GM18907 (cell line): ENCODE measurements at regions not wholly inside any gene's neighbourhood (a gene's known extent, or its start where the extent isn't known, plus 50 kb on each side); places are given as distances from the start of the nearest gene placed in this dataset.
"Not testable (repeated sequence)": the region's sequence is repeated elsewhere in the genome, so short reads cannot be mapped to it uniquely, and the experiment has no call there.

ENCODE experiments used
- ATAC-seq: cut with Tn5 transposase; IDR thresholded peaks from one replicate; pipeline ENCODE4 v1.9.1; 2021; ENCODE audit warnings: mild to moderate bottlenecking, moderate library complexity; ENCODE audit not compliant: unreplicated experiment

DNA sequence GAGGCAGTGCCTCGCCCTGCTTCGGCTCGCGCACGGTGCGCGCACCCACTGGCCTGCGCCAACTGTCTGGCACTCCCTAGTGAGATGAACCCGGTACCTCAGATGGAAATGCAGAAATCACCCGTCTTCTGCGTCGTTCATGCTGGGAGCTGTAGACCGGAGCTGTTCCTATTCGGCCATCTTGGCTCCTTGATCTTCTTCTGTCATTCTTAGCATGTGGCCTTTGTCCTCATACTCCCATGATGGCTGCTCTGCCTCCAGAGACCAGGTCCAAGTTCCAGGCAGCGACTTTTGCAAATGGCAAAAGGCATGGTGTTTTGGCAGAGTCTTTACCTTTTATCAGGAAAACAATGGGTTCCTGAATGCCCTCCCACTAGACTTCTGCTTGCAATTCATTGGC lies 102.6 kb upstream of the SKOR2 start:
- ATAC-seq: not testable (repeated sequence)

- no peak for ATAC-seq
Measured at GRCh38 chr18:47346016-47346415, 94.6 kb upstream of the SKOR2 start.

GRCh38 chr18:47345291-47345690 lies 93.8 kb upstream of the SKOR2 start:
- ATAC-seq: no peak

GRCh38 chr18:47343291-47343690 lies 91.8 kb upstream of the SKOR2 start:
- ATAC-seq: no peak

DNA sequence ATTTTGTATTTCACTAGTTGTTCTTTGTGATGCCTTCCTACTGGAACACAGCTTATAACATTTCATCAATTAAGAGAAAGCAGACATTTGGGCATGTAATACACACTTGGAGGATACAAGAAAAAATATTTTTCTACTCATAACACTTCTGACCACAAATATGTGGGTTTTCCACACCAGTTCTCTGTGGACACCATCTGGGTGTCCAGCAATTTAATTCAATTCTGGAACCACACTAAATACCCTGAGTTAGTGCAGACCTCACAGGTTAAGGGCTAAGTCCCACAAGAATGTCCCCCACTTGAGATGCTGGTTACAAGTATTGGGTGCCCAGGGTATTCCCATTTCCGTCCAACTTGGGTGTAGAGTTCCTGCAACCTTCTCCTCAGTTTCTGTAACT lies 91.1 kb upstream of the SKOR2 start:
- ATAC-seq: no peak

DNA sequence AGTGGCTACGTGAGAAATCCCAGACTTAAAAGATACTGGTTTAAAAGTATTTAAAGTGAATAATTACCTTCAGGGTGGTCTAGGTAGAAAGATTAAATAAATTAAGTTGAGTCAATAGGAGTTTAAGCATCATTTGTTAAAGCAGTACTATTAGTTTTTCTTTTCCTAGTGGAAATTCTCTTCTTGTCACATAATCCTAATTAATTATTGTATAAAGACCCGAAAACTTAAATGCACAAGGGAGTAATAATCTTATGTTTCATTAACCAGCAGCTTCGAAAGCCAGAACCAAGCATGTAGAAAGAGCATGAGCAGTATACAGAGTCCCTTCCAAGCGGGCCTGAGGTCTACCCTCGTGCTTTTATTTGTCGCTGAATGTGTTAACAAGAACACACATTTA lies 90.2 kb upstream of the SKOR2 start:
- ATAC-seq: no peak

DNA sequence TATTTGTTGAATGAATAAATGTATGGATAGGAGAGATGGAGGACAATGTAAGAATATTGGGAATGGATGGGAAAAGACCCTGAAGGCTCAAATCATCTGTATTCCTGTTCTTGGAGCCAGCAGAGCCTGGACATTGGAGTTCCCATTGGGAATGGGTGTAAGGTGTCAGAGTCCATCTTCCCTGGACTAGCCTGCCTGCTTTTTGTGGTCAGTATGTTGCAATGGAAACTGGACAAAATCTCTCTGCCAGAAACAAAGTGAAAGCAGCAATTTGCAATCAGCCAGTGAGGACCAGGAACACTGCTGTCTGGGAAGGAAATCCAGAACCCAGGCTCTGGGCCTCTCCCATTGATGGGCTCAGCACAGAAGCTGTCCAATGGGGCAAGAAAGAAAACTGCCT lies 83.5 kb upstream of the SKOR2 start:
- no peak for ATAC-seq

DNA sequence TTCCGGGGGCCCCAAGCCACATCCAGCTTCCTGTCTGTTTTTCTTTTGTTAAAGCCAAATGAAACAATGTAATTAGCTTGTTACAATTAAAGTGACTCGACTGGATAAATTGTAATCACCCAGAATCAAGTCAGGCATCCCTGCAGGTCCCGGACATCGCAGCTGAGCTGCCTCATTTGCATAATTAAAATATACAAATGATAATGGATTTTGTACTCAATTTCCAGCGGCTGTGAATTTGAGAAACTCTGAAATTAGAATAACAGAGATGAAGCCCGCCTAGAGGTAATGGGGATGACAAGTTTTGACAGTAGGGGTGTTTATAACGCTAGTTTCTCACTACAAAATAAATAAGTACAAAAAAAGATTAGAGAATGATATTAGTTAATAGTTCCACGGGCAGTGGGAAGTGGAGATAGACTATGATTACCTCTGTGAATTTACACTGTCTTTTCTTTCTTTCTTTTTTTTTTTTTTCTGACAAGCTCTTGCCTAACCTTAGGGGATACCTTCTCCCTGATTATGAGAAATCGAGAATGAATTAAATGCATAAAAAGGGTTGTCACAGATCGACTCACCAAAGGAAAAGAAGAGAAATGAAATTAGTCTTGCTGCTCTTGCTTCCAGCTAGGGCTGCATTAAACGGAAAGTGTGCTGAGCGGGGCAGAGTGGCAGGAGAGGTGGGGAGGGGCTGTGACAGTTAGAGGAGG lies 82.6 kb upstream of the SKOR2 start:
- no peak for ATAC-seq

GRCh38 chr18:47331641-47332040 lies 80.2 kb upstream of the SKOR2 start:
- ATAC-seq: no peak

- no peak for ATAC-seq
Measured at GRCh38 chr18:47331026-47331425, 79.6 kb upstream of the SKOR2 start.

DNA sequence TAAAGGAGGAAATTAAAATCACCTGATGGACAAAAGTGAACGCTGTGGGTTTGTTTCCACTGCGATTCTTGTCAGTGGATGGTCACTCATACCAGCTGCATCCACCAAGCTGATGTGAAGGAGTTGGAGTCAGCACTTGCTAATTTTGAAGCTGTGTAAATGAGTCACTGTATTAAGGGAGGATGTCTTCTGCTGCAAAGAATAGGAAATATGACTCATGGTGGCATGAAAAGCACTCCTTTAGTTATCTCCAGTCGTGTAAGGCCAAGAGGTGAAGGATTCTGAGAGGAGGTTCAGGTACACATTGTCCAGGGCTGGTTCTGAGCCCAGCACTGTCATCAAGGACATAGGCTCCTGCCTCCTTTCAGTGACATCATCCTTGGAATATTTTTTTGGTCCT lies 71.7 kb upstream of the SKOR2 start:
- no peak for ATAC-seq

GRCh38 chr18:47321815-47322214 lies 70.4 kb upstream of the SKOR2 start:
- ATAC-seq: no peak

DNA sequence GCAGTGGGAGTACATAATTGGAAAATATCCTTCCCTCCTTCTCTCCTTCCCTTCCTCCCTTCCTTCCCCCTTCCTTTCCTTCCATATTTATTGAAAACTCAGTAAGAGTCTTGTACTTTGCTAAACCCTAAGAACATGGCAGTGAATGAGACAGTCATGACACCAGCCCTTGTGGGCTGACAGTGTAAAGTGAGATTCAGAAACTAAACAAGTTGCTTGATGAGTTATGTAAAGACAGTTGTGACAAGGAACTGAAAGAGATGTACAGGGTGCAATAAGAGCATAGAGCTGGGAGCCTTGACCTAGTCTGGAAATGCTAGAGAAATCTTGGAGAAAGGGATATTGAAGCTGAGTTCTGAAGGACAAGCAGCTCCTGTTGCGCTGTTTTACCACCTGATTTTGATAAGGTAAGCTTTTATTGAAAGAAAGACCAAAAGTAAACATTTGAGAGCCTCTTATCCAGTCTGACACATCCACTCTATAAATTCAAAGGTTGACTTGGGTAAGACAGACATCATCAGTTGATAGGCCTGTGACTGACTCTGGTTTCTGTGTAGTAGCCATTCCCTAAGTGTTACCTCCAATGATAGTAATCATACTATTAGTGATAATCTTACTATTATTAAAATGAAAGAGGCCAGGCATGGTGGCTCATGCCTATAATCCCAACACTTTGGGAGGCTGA lies 66.5 kb upstream of the SKOR2 start:
- no peak for ATAC-seq

DNA sequence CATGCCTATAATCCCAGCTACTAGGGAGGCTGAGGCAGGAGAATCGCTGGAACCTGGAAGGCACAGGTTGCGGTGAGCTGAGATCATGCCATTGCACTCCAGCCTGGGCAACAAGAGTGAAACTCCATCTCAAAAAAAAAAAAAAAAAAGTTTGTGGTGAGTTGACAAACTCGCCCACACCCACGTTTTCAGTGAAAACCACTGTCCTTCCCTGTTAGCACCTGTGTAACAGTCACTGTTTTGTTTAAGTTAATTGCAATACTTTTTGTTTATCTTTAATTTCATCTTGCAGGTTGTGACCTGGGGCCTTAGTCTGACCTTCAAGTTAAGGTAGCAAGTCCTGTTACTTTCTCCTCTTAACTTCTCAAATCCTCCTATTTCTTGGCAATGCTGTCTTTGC lies 65.5 kb upstream of the SKOR2 start:
- no peak for ATAC-seq

GRCh38 chr18:47313901-47314300 lies 62.4 kb upstream of the SKOR2 start:
- no peak for ATAC-seq

DNA sequence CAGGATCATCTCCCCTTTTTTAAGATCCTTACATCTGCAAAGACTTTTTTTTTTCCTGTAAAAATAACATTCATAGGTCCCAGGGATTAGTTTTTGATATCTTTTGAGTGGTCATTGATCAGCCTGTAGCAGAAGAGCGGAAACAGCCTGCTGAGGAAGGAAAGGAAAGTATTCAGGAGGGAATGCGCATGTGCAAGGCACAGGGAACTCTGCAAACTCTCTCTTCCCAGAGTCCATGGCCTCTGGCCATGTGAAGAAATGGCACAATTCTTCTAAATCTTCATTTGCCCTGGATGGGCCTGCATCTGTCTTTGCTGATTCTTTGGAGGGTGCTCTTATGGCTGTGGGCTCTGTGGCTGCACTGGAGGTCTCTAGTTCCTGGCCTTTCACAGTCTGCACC lies 60.1 kb upstream of the SKOR2 start:
- ATAC-seq: no peak
